Sciatic nerve (tissue), 2 donors: ENCODE measurements at regions not wholly inside any gene's neighbourhood (a gene's known extent, or its start where the extent isn't known, plus 50 kb on each side); places are given as distances from the start of the nearest gene placed in this dataset.

Experiments used
- ATAC-seq: fragments of 200-7000 bp; cut with Tn5 transposase; one replicate; pipeline ENCODE4 v1.9.1; 2020; ENCODE audit warnings: mild to moderate bottlenecking, moderate library complexity
- DNase-seq: peaks from one replicate; pipeline ENCODE4 v3.0.0-alpha.2; 2020; ENCODE audit warnings: low spot score
- intact Hi-C: fragments of 100-400 bp; cut with DNase I; formaldehyde crosslinking; loops from one replicate; pipeline ENCODE4 v1.14.2; 2022
- donor health status: DM: no; HTN: no; CAD: no.
- donor health status: DM: no; HTN: no; CAD: no.

- intact Hi-C loops: no loop called here
Observed at GRCh38 chr20:60292001-60292520, 333.8 kb downstream of the CDH26 start.

GRCh38 chr20:60294632-60295031, 336.4 kb downstream of the CDH26 start:
- intact Hi-C loops: no loop called here
- DNase-seq (no peak), ATAC-seq (no peak)

More at GRCh38 chr20:60292001-60292520, 333.8 kb downstream of the CDH26 start:
- DNase-seq (no peak), ATAC-seq (no peak)

- ATAC-seq: no peak
- intact Hi-C loops: no loop called here
- DNase-seq: no peak
Observed at GRCh38 chr20:60295214-60295613, 337.0 kb downstream of the CDH26 start.

GRCh38 chr20:60297649-60298048, 339.4 kb downstream of the CDH26 start:
- DNase-seq (no peak), ATAC-seq (no peak)
- intact Hi-C loops: no loop called here

- intact Hi-C loops: no loop called here
- no peak for ATAC-seq
Observed at GRCh38 chr20:60298647-60299046, 340.4 kb downstream of the CDH26 start.

GRCh38 chr20:60299951-60300350, 341.7 kb downstream of the CDH26 start:
- ATAC-seq (no peak), DNase-seq (no peak)
- intact Hi-C loops: no loop called here

More at GRCh38 chr20:60298647-60299046, 340.4 kb downstream of the CDH26 start:
- no peak for DNase-seq

GRCh38 chr20:60300374-60300773, 342.2 kb downstream of the CDH26 start:
- intact Hi-C loops: no loop called here
- DNase-seq: no peak
- no peak for ATAC-seq

- no peak for DNase-seq
- intact Hi-C loops: no loop called here
- no peak for ATAC-seq
Observed at GRCh38 chr20:60302875-60303274, 344.7 kb downstream of the CDH26 start.

- DNase-seq (no peak), ATAC-seq (no peak)
- intact Hi-C loops: no loop called here
Observed at GRCh38 chr20:60304026-60304590, 345.9 kb downstream of the CDH26 start.

GRCh38 chr20:60304931-60305330, 346.7 kb downstream of the CDH26 start:
- ATAC-seq: no peak
- intact Hi-C loops: no loop called here

GRCh38 chr20:60306105-60306504, 347.9 kb downstream of the CDH26 start:
- DNase-seq (no peak), ATAC-seq (no peak)
- intact Hi-C loops: no loop called here

More at GRCh38 chr20:60304931-60305330, 346.7 kb downstream of the CDH26 start:
- DNase-seq: no peak

- DNase-seq: no peak
- no peak for ATAC-seq
- intact Hi-C loops: no loop called here
Observed at GRCh38 chr20:60306551-60306950, 348.3 kb downstream of the CDH26 start.

GRCh38 chr20:60310560-60311349, 352.5 kb downstream of the CDH26 start:
- ATAC-seq: no peak
- no peak for DNase-seq
- intact Hi-C loops: no loop called here

- intact Hi-C loops: no loop called here
- no peak for ATAC-seq
- DNase-seq: no peak
Observed at GRCh38 chr20:60313191-60313590, 355.0 kb downstream of the CDH26 start.

GRCh38 chr20:60313614-60314013, 355.4 kb downstream of the CDH26 start:
- no peak for DNase-seq
- no peak for ATAC-seq
- intact Hi-C loops: no loop called here

GRCh38 chr20:60314727-60315126, 356.5 kb downstream of the CDH26 start:
- DNase-seq (no peak), ATAC-seq (no peak)
- intact Hi-C loops: loop anchor here (5.0 kb wide), 1 partner anchor 1842 kb away; no protein-coding TSS in a partner anchor

- intact Hi-C loops: loop anchor here (5.0 kb wide), 1 partner anchor 1844 kb away; no protein-coding TSS in a partner anchor
- ATAC-seq: no peak
Observed at GRCh38 chr20:60316476-60317158, 358.4 kb downstream of the CDH26 start.

GRCh38 chr20:60317401-60317800, 359.2 kb downstream of the CDH26 start:
- intact Hi-C loops: loop anchor here (5.0 kb wide), 1 partner anchor 1845 kb away; no protein-coding TSS in a partner anchor
- no peak for ATAC-seq
- no peak for DNase-seq

More at GRCh38 chr20:60316476-60317158, 358.4 kb downstream of the CDH26 start:
- DNase-seq: no peak

- no peak for ATAC-seq
- intact Hi-C loops: no loop called here
- DNase-seq: no peak
Observed at GRCh38 chr20:60321601-60322000, 363.4 kb downstream of the CDH26 start.

GRCh38 chr20:60326821-60327220, 368.6 kb downstream of the CDH26 start:
- intact Hi-C loops: no loop called here
- DNase-seq: no peak

More at GRCh38 chr20:60326821-60327220, 368.6 kb downstream of the CDH26 start:
- no peak for ATAC-seq
